AG04450 (cell line): ENCODE measurements at regions not wholly inside any gene's neighbourhood (a gene's known extent, or its start where the extent isn't known, plus 50 kb on each side); places are given as distances from the start of the nearest gene placed in this dataset.
"Not testable (repeated sequence)": the region's sequence is repeated elsewhere in the genome, so short reads cannot be mapped to it uniquely, and the experiment has no call there.

Source experiments
- CTCF ChIA-PET: fragments of 300-600, 350-600 bp; formaldehyde crosslinking; extraction: SDS; loops from one replicate; lab custom pipeline; 2022; ENCODE audit warnings: antibody characterized with exemption, inconsistent platforms; lab: Charles Lee
- POLR2A ChIA-PET: fragments of 350-600 bp; formaldehyde crosslinking; extraction: SDS; loops from one replicate; lab custom pipeline; 2021; ENCODE audit warnings: antibody characterized with exemption, inconsistent platforms; lab: Yijun Ruan, JAX
- DNase-seq: peaks from one replicate; pipeline ENCODE4 v3.0.0-alpha.2; 2011; ENCODE audit warnings: low read depth, low spot score
- H3K27ac ChIP-seq: one replicate; pipeline ENCODE4 v1.5.1; 2012; ENCODE audit warnings: low read depth, low read length, control low read depth
- H3K27me3 ChIP-seq: one replicate; pipeline ENCODE4 v1.6.0; 2012; ENCODE audit warnings: low read length; ENCODE audit not compliant: control insufficient read depth, insufficient read depth
- H3K4me3 ChIP-seq: 2 replicates; pipeline ENCODE4 v1.5.1; 2011; ENCODE audit warnings: mild to moderate bottlenecking, low read depth, low read length, control low read depth
- H3K9me3 ChIP-seq: 2 replicates; pipeline ENCODE4 v1.5.1; 2012; ENCODE audit warnings: low read length; ENCODE audit not compliant: control insufficient read depth, insufficient read depth
- CTCF ChIP-seq: IDR thresholded peaks from 2 replicates; pipeline ENCODE4 v1.5.1; 2011; ENCODE audit warnings: low read depth, low read length, control low read depth, inconsistent platforms

GRCh38 chr2:208794288-208794975 is 387.8 kb downstream of the PTH2R start:
- POLR2A ChIA-PET, result no interaction called here
- peaks cover 13% of the 10 kb centered on the region for H3K9me3 ChIP-seq
- H3K4me3 ChIP-seq, result no peak overlapping the region
- TF ChIP-seq CTCF, result no peak
- no peak for DNase-seq
- H3K27me3 ChIP-seq, result no peaks in the 10 kb centered on the region
- CTCF ChIA-PET, result no interaction called here
- no peak overlapping the region for H3K27ac ChIP-seq

- ChIA-PET POLR2A (no interaction called here), CTCF (no interaction called here)
- Histone ChIP-seq H3K27me3 (no peaks in the 10 kb centered on the region), H3K27ac (no peak overlapping the region), H3K4me3 (no peak overlapping the region), H3K9me3 (peaks cover 13% of the 10 kb centered on the region)
- TF ChIP-seq CTCF, result no peak
- no peak for DNase-seq
Observed at GRCh38 chr2:208798698-208799097, 392.1 kb downstream of the PTH2R start.

- Histone ChIP-seq H3K27me3 (no peaks in the 10 kb centered on the region), H3K9me3 (peaks cover 12% of the 10 kb centered on the region), H3K4me3 (no peak overlapping the region), H3K27ac (no peak overlapping the region)
- TF ChIP-seq CTCF, result no peak
- POLR2A ChIA-PET, result no interaction called here
- CTCF ChIA-PET, result no interaction called here
- DNase-seq, result no peak
Observed at GRCh38 chr2:208799397-208799796, 392.8 kb downstream of the PTH2R start.

GRCh38 chr2:208800887-208801286 is 394.3 kb downstream of the PTH2R start:
- POLR2A ChIA-PET, H3K27me3 ChIP-seq, DNase-seq, CTCF ChIA-PET, H3K4me3 ChIP-seq, H3K27ac ChIP-seq: not testable (repeated sequence)
- H3K9me3 ChIP-seq, result peaks cover 10% of the 10 kb centered on the region

GRCh38 chr2:208807756-208808155 is 401.2 kb downstream of the PTH2R start:
- ChIA-PET POLR2A (no interaction called here), CTCF (no interaction called here)
- H3K9me3 ChIP-seq, result no peaks in the 10 kb centered on the region; the same call in 1 of the 2 replicates
- no peak for DNase-seq
- TF ChIP-seq CTCF, result no peak
- no peak overlapping the region for H3K4me3 ChIP-seq
- no peak overlapping the region for H3K27ac ChIP-seq
- no peaks in the 10 kb centered on the region for H3K27me3 ChIP-seq

- DNase-seq, H3K27ac ChIP-seq, H3K9me3 ChIP-seq, H3K27me3 ChIP-seq, CTCF ChIA-PET, POLR2A ChIA-PET, H3K4me3 ChIP-seq: not testable (repeated sequence)
Observed at GRCh38 chr2:208811885-208812284, 405.3 kb downstream of the PTH2R start.
